Spleen (tissue), 11 donors: ENCODE measurements at regions not wholly inside any gene's neighbourhood (a gene's known extent, or its start where the extent isn't known, plus 50 kb on each side); places are given as distances from the start of the nearest gene placed in this dataset.

ENCODE experiments used
- DNase-seq: peaks from one replicate; pipeline ENCODE4 v3.0.0-alpha.2; 2020
- H3K27ac ChIP-seq, 8 donors: fragments of 200-600 bp; sonication (generic) in 7 of 8; 1 replicate in 4 of 8; 2 replicates in 4 of 8; pipeline versions ENCODE4 v1.5.0 to v1.8.0; 2016 to 2021; ENCODE audit warnings: inconsistent platforms in 4 of 8, mild to moderate bottlenecking in 4 of 8, moderate library complexity in 1 of 8
- H3K27me3 ChIP-seq, 7 donors: fragments of 200-600 bp; sonication (generic) in 6 of 7; replicated peaks in 1 of 7; 1 replicate in 4 of 7; 2 replicates in 3 of 7; pipeline versions ENCODE4 v1.5.0 to v1.8.0; 2016 to 2021; ENCODE audit warnings: inconsistent platforms in 3 of 7, mild to moderate bottlenecking in 1 of 7
- H3K36me3 ChIP-seq, 6 donors: fragments of 200-600 bp; sonication (generic) in 5 of 6; 1 replicate in 4 of 6; 2 replicates in 2 of 6; pipeline versions ENCODE4 v1.5.0 to v1.8.0; 2016 to 2021; ENCODE audit warnings: inconsistent platforms in 2 of 6
- H3K4me1 ChIP-seq, 6 donors: fragments of 200-600 bp; sonication (generic) in 5 of 6; 1 replicate in 3 of 6; 2 replicates in 3 of 6; pipeline versions ENCODE4 v1.5.0 to v1.8.0; 2016 to 2021; ENCODE audit warnings: inconsistent platforms in 3 of 6
- H3K4me3 ChIP-seq, 8 donors: fragments of 200-600 bp; sonication (generic) in 7 of 8; 1 replicate in 4 of 8; 2 replicates in 4 of 8; pipeline versions ENCODE4 v1.5.0 to v1.8.0; 2016 to 2021; ENCODE audit warnings: inconsistent platforms in 4 of 8, mild to moderate bottlenecking in 4 of 8, moderate library complexity in 2 of 8
- H3K9me3 ChIP-seq, 8 donors: fragments of 200-600 bp; sonication (generic) in 7 of 8; 1 replicate in 4 of 8; 2 replicates in 4 of 8; pipeline versions ENCODE4 v1.5.0 to v1.8.0; 2016 to 2021; ENCODE audit warnings: inconsistent platforms in 4 of 8
- CTCF ChIP-seq, 11 experiments: fragments of 200-600 bp in 7 of 11; fragments of 450-650 bp in 4 of 11; sonication (generic) in 4 of 11; IDR thresholded peaks in 8 of 11; conservative IDR thresholded peaks in 3 of 11; 1 replicate in 7 of 11; 2 replicates in 4 of 11; pipeline versions ENCODE4 v1.4.0 to v1.8.0; 2016 to 2021; ENCODE audit warnings: antibody characterized with exemption in 11 of 11, inconsistent platforms in 4 of 11, mild to moderate bottlenecking in 1 of 11
- POLR2A ChIP-seq, 3 donors: fragments of 450-650 bp; IDR thresholded peaks; one replicate each; pipeline ENCODE4 v1.5.1; 2017; ENCODE audit warnings: antibody characterized with exemption in 3 of 3, mild to moderate bottlenecking in 1 of 3
- POLR2AphosphoS5 ChIP-seq, 3 donors: sonication (generic); formaldehyde crosslinking; IDR thresholded peaks; one replicate each; pipeline ENCODE4 v1.5.1; 2017; ENCODE audit warnings: antibody characterized with exemption in 3 of 3
- WGBS, 5 donors: extraction: QIAGEN DNeasy Blood & Tissue Kit in 3 of 5; methylation state at CpG; one replicate each; pipeline versions ENCODE4 v1.1.5 to v1.1.7; 2013 to 2018; 5-methylcytosine and 5-hydroxymethylcytosine counted together
- intact Hi-C: fragments of 100-400 bp; cut with DNase I; formaldehyde crosslinking; loops from one replicate; pipeline ENCODE4 v1.15.0; 2023; ENCODE audit warnings: low total_unique reads
- donor health status: healthy with polysubstance abuse.
- donor health status: DM: no; HTN: no; CAD: no; lungs with moderate emphysema.
- donor health status: DM: no; HTN: no; CAD: no.
- donor health status: Bipolar disorder and iron deficiency.
- donor health status: healthy.
- donor health status: DM: no; HTN: no; CAD: no.
- donor health status: DM: yes; HTN: yes; CAD: no.

DNA sequence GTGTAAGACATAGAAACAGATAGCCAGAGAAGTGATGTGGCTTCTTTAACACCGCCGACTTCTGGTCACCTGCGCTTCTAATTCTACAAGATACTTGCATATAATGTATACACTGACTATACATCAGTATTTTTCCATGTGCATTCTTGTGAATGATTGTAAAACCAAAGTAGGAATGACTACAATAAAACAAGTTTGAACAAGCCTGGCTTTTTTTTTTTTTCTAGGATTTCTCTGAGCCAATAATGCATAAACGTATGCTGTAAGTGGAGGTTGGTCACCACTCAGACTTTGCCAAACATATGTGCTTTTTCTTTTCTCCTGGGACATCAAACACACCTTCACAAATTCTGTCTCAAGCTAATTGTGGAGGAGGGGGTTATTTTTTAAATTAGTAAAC, 237.8 kb upstream of the KIRREL3 start:
- no peak overlapping the region for H3K4me3 ChIP-seq
- intact Hi-C loops, result no loop called here
- no peaks in the 10 kb centered on the region for H3K36me3 ChIP-seq
- peaks cover 0 to 11% (median 0%) of the 10 kb centered on the region in 7 donors for H3K27me3 ChIP-seq
- no peaks in the 10 kb centered on the region for H3K4me1 ChIP-seq
- no peak overlapping the region for H3K27ac ChIP-seq
- 92 to 95% (median 94%) methylated on average over 4 of the region's 4 CpGs for WGBS, 5 donors
- DNase-seq, result no peak
- H3K9me3 ChIP-seq, result no peaks in the 10 kb centered on the region
- TF ChIP-seq POLR2AphosphoS5 (IDR thresholded peaks at IDR 0.05) (no peak), POLR2A (IDR thresholded peaks at IDR 0.05) (no peak), CTCF (IDR thresholded peaks at IDR 0.05 in 8 of 11, conservative IDR thresholded peaks at IDR 0.05 in 3 of 11) (no peak)

- H3K36me3 ChIP-seq, result no peaks in the 10 kb centered on the region
- TF ChIP-seq CTCF (IDR thresholded peaks at IDR 0.05 in 8 of 11, conservative IDR thresholded peaks at IDR 0.05 in 3 of 11) (no peak), POLR2AphosphoS5 (IDR thresholded peaks at IDR 0.05) (no peak), POLR2A (IDR thresholded peaks at IDR 0.05) (no peak)
- H3K4me1 ChIP-seq, result no peaks in the 10 kb centered on the region
- H3K27ac ChIP-seq, result no peak overlapping the region
- DNase-seq, result no peak
- intact Hi-C loops, result no loop called here
- no peaks in the 10 kb centered on the region for H3K9me3 ChIP-seq
- no peak overlapping the region for H3K4me3 ChIP-seq
- WGBS, 5 donors, result 59 to 93% (median 86%) methylated on average over 1 of the region's 1 CpG
- H3K27me3 ChIP-seq, result peaks cover 0 to under 1% (median 0%) of the 10 kb centered on the region in 7 donors
These were observed 236.2 kb upstream of the KIRREL3 start for GRCh38 chr11:127236776-127237175.

GRCh38 chr11:127233998-127234397, 233.4 kb upstream of the KIRREL3 start:
- Histone ChIP-seq H3K36me3 (no peaks in the 10 kb centered on the region), H3K4me1 (no peaks in the 10 kb centered on the region), H3K27ac (no peak overlapping the region), H3K9me3 (no peaks in the 10 kb centered on the region), H3K27me3 (no peaks in the 10 kb centered on the region), H3K4me3 (no peak overlapping the region)
- TF ChIP-seq POLR2AphosphoS5 (IDR thresholded peaks at IDR 0.05) (no peak), POLR2A (IDR thresholded peaks at IDR 0.05) (no peak), CTCF (IDR thresholded peaks at IDR 0.05 in 8 of 11, conservative IDR thresholded peaks at IDR 0.05 in 3 of 11) (no peak)
- DNase-seq, result no peak
- intact Hi-C loops, result no loop called here
- 26 to 31% (median 31%) methylated on average over 3 of the region's 3 CpGs for WGBS, 5 donors

GRCh38 chr11:127230392-127230791, 229.8 kb upstream of the KIRREL3 start:
- Histone ChIP-seq H3K27me3 (no peaks in the 10 kb centered on the region), H3K4me3 (no peak overlapping the region), H3K9me3 (no peaks in the 10 kb centered on the region), H3K4me1 (no peaks in the 10 kb centered on the region), H3K27ac (no peak overlapping the region), H3K36me3 (no peaks in the 10 kb centered on the region)
- TF ChIP-seq POLR2A (IDR thresholded peaks at IDR 0.05), result no peak
- no peak for TF ChIP-seq CTCF (IDR thresholded peaks at IDR 0.05 in 8 of 11, conservative IDR thresholded peaks at IDR 0.05 in 3 of 11)
- TF ChIP-seq POLR2AphosphoS5 (IDR thresholded peaks at IDR 0.05), result no peak
- intact Hi-C loops, result no loop called here
- DNase-seq, result no peak
- 81 to 92% (median 89%) methylated on average over 3 of the region's 3 CpGs for WGBS, 5 donors
